Breast epithelium (tissue), 4 donors: ENCODE measurements at regions not wholly inside any gene's neighbourhood (a gene's known extent, or its start where the extent isn't known, plus 50 kb on each side); places are given as distances from the start of the nearest gene placed in this dataset.

Experiments
- DNase-seq, 2 donors: peaks; one replicate each; pipeline ENCODE4 v3.0.0-alpha.2; 2019; ENCODE audit warnings: low spot score in 2 of 2
- H3K27ac ChIP-seq, 2 donors: fragments of 200-600 bp; sonication (generic) in 1 of 2; one replicate each; pipeline ENCODE4 v1.5.1; 2016 to 2019; ENCODE audit warnings: mild to moderate bottlenecking in 1 of 2
- H3K27me3 ChIP-seq, 2 donors: fragments of 200-600 bp; sonication (generic) in 1 of 2; one replicate each; pipeline versions ENCODE4 v1.5.1 to v1.6.0; 2017 to 2019; ENCODE audit warnings: control low read depth in 1 of 2, mild to moderate bottlenecking in 1 of 2
- H3K36me3 ChIP-seq: fragments of 200-600 bp; one replicate; pipeline ENCODE4 v1.5.1; 2019
- H3K4me1 ChIP-seq, 2 donors: fragments of 200-600 bp; sonication (generic); one replicate each; pipeline ENCODE4 v1.5.1; 2016 to 2019; ENCODE audit warnings: control low read depth in 1 of 2
- H3K4me3 ChIP-seq, 3 donors: fragments of 200-600 bp; sonication (generic); 1 replicate in 2 of 3; 2 replicates in 1 of 3; pipeline ENCODE4 v1.5.1; 2016 to 2019; ENCODE audit warnings: mild to moderate bottlenecking in 3 of 3, moderate library complexity in 2 of 3
- H3K9me3 ChIP-seq, 2 donors: fragments of 200-600 bp; sonication (generic) in 1 of 2; one replicate each; pipeline ENCODE4 v1.5.1; 2016 to 2019; ENCODE audit warnings: control low read depth in 1 of 2
- CTCF ChIP-seq, 3 donors: fragments of 450-650 bp; IDR thresholded peaks; one replicate each; pipeline ENCODE4 v1.5.1; 2016 to 2017; ENCODE audit warnings: antibody characterized with exemption in 3 of 3, mild to moderate bottlenecking in 3 of 3, moderate library complexity in 3 of 3
- POLR2A ChIP-seq: fragments of 450-650 bp; IDR thresholded peaks from one replicate; pipeline ENCODE4 v1.6.1; 2016; ENCODE audit warnings: antibody characterized with exemption, mild to moderate bottlenecking, moderate library complexity
- POLR2AphosphoS5 ChIP-seq, 3 donors: sonication (generic); formaldehyde crosslinking; IDR thresholded peaks; one replicate each; pipeline ENCODE4 v1.6.1; 2017; ENCODE audit warnings: antibody characterized with exemption in 3 of 3
- intact Hi-C: fragments of 100-400 bp; cut with DNase I; formaldehyde crosslinking; loops from one replicate; pipeline ENCODE4 v1.15.1; 2023; ENCODE audit warnings: low total_unique reads

GRCh38 chrX:46301903-46302302 is 243.3 kb downstream of the ZNF674 start:
- TF ChIP-seq CTCF (IDR thresholded peaks at IDR 0.05), result no peak
- intact Hi-C loops, result no loop called here
- peaks cover 0 to 21% of the 10 kb centered on the region in 2 donors for H3K9me3 ChIP-seq
- no peak overlapping the region for H3K4me3 ChIP-seq
- H3K4me1 ChIP-seq, result no peaks in the 10 kb centered on the region
- H3K27ac ChIP-seq, result no peak overlapping the region
- peaks cover 0 to 17% of the 10 kb centered on the region in 2 donors for H3K27me3 ChIP-seq
- no peaks in the 10 kb centered on the region for H3K36me3 ChIP-seq
- DNase-seq, result no peak

GRCh38 chrX:46298821-46299220 is 246.4 kb downstream of the ZNF674 start:
- H3K27me3 ChIP-seq, result peaks cover 0 to 18% of the 10 kb centered on the region in 2 donors
- H3K27ac ChIP-seq, result no peak overlapping the region
- no peak for DNase-seq
- H3K9me3 ChIP-seq, result no peaks in the 10 kb centered on the region
- intact Hi-C loops, result no loop called here
- no peak overlapping the region for H3K4me3 ChIP-seq
- TF ChIP-seq CTCF (IDR thresholded peaks at IDR 0.05), result no peak
- no peak for TF ChIP-seq POLR2AphosphoS5 (IDR thresholded peaks at IDR 0.05)
- TF ChIP-seq POLR2A, result no peak
- no peaks in the 10 kb centered on the region for H3K36me3 ChIP-seq
- H3K4me1 ChIP-seq, result no peaks in the 10 kb centered on the region

- no peak for DNase-seq
- peaks cover 0 to 23% of the 10 kb centered on the region in 2 donors for H3K27me3 ChIP-seq
- intact Hi-C loops, result no loop called here
These were observed 249.3 kb downstream of the ZNF674 start for GRCh38 chrX:46295963-46296362.

GRCh38 chrX:46294234-46294633 is 251.0 kb downstream of the ZNF674 start:
- no peak for TF ChIP-seq CTCF (IDR thresholded peaks at IDR 0.05)
- TF ChIP-seq POLR2AphosphoS5 (IDR thresholded peaks at IDR 0.05), result no peak
- no peak for TF ChIP-seq POLR2A
- Histone ChIP-seq H3K4me3 (no peak overlapping the region), H3K27me3 (peaks cover 0 to 23% of the 10 kb centered on the region in 2 donors), H3K9me3 (no peaks in the 10 kb centered on the region), H3K36me3 (no peaks in the 10 kb centered on the region), H3K27ac (no peak overlapping the region), H3K4me1 (no peaks in the 10 kb centered on the region)
- intact Hi-C loops, result no loop called here
- no peak for DNase-seq

More at GRCh38 chrX:46295963-46296362, 249.3 kb downstream of the ZNF674 start:
- Histone ChIP-seq H3K9me3 (no peaks in the 10 kb centered on the region), H3K36me3 (no peaks in the 10 kb centered on the region), H3K27ac (no peak overlapping the region), H3K4me3 (no peak overlapping the region), H3K4me1 (no peaks in the 10 kb centered on the region)
- no peak for TF ChIP-seq CTCF (IDR thresholded peaks at IDR 0.05)
- TF ChIP-seq POLR2A, result no peak
- TF ChIP-seq POLR2AphosphoS5 (IDR thresholded peaks at IDR 0.05), result no peak

- H3K27ac ChIP-seq, result no peak overlapping the region
- no peak overlapping the region for H3K4me3 ChIP-seq
- intact Hi-C loops, result no loop called here
- TF ChIP-seq POLR2AphosphoS5 (IDR thresholded peaks at IDR 0.05) (no peak), POLR2A (no peak), CTCF (IDR thresholded peaks at IDR 0.05) (no peak)
- H3K27me3 ChIP-seq, result peaks cover 0 to 20% of the 10 kb centered on the region in 2 donors
- no peaks in the 10 kb centered on the region for H3K4me1 ChIP-seq
- no peaks in the 10 kb centered on the region for H3K9me3 ChIP-seq
- no peak for DNase-seq
- no peaks in the 10 kb centered on the region for H3K36me3 ChIP-seq
These were observed 265.3 kb downstream of the ZNF674 start for GRCh38 chrX:46279925-46280313.
